ENCODE measurements at regions not wholly inside any gene's neighbourhood (a gene's known extent, or its start where the extent isn't known, plus 50 kb on each side); places are given as distances from the start of the nearest gene placed in this dataset.
"Not testable (repeated sequence)": the region's sequence is repeated elsewhere in the genome, so short reads cannot be mapped to it uniquely, and the experiment has no call there.

DNA sequence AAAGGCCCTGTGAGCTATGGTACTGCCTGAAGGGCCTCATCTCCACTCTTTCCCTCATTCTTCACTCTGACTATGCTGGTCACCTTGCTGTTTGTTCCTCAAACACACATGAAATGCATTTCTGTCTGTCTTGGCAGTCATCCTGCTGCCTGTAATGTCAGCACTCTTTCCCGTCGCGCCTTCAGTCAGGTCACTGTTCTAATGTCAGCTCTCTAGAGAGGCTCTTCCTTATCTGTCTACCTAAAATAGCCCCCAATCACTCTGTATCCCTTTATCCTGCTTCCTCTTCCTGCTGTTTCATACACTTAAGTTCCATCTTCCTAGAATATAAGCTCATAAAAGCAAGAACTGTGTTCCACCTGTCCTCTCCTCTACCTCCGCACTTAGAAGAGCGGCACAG lies 215.5 kb downstream of the ZNF33B start:
- no peak for DNase-seq
- H3K4me1 ChIP-seq: no peaks in the 10 kb centered on the region

DNA sequence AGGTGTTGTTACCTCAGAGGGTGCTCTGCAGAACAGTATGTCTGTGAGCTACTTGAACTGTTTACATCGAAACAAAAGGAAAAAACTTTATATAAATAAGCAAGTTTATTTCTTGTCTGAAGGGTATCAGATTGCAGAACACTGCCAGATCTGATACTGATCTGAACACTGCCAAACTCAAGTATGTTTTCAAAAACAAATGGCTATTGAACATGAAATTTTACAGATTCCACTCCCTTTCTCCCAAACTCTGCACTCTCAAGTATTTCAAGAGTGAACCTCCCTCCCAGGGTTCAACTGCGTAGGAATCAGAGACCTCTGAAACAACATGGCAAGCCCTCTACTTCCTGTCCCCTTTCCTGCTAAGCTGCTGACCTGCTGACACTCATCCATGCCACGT lies 216.6 kb downstream of the ZNF33B start:
- Histone ChIP-seq H3K9me3 (no peaks in the 10 kb centered on the region), H3K27me3 (no peaks in the 10 kb centered on the region), H3K4me1 (no peaks in the 10 kb centered on the region), H3K36me3 (no peaks in the 10 kb centered on the region), H3K4me3 (ENCODE audit: low read depth, low read length) (no peak overlapping the region)
- no peak for DNase-seq
- TF ChIP-seq, protein P1, sequence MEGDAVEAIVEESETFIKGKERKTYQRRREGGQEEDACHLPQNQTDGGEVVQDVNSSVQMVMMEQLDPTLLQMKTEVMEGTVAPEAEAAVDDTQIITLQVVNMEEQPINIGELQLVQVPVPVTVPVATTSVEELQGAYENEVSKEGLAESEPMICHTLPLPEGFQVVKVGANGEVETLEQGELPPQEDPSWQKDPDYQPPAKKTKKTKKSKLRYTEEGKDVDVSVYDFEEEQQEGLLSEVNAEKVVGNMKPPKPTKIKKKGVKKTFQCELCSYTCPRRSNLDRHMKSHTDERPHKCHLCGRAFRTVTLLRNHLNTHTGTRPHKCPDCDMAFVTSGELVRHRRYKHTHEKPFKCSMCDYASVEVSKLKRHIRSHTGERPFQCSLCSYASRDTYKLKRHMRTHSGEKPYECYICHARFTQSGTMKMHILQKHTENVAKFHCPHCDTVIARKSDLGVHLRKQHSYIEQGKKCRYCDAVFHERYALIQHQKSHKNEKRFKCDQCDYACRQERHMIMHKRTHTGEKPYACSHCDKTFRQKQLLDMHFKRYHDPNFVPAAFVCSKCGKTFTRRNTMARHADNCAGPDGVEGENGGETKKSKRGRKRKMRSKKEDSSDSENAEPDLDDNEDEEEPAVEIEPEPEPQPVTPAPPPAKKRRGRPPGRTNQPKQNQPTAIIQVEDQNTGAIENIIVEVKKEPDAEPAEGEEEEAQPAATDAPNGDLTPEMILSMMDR (IDR thresholded peaks at IDR 0.05; ENCODE audit: low read depth, low read length): no peak

More for the DNA sequence above, 215.5 kb downstream of the ZNF33B start:
- H3K9me3 ChIP-seq: no peaks in the 10 kb centered on the region
- H3K4me3 ChIP-seq (ENCODE audit: low read depth, low read length): no peak overlapping the region
- no peaks in the 10 kb centered on the region for H3K36me3 ChIP-seq
- H3K27me3 ChIP-seq: no peaks in the 10 kb centered on the region
- TF ChIP-seq, protein P1 (IDR thresholded peaks at IDR 0.05; ENCODE audit: low read depth, low read length): no peak

DNA sequence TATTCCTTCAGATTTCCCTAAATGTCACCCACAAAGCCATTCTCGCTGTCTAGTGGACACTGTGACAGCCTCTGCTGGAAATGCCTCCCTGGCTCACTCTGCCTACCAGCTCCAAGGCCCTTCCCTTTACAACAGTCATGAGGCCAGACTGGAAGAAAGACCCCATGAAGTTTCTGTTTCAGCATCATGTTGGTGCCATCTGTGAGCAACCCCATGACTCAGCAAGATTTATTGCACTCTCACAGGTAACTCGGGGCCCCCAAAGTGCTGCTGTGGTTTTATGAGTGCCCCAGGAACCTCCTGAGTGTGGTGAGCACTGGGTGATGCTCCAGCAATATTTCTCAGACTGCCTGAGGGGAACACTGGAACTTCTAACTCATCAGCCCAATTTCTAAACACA lies 218.6 kb downstream of the ZNF33B start:
- DNase-seq: no peak
- no peaks in the 10 kb centered on the region for H3K36me3 ChIP-seq
- no peaks in the 10 kb centered on the region for H3K27me3 ChIP-seq
- no peaks in the 10 kb centered on the region for H3K4me1 ChIP-seq
- no peaks in the 10 kb centered on the region for H3K9me3 ChIP-seq
- H3K4me3 ChIP-seq (ENCODE audit: low read depth, low read length): no peak overlapping the region
- TF ChIP-seq, protein P1 (IDR thresholded peaks at IDR 0.05; ENCODE audit: low read depth, low read length): no peak

DNA sequence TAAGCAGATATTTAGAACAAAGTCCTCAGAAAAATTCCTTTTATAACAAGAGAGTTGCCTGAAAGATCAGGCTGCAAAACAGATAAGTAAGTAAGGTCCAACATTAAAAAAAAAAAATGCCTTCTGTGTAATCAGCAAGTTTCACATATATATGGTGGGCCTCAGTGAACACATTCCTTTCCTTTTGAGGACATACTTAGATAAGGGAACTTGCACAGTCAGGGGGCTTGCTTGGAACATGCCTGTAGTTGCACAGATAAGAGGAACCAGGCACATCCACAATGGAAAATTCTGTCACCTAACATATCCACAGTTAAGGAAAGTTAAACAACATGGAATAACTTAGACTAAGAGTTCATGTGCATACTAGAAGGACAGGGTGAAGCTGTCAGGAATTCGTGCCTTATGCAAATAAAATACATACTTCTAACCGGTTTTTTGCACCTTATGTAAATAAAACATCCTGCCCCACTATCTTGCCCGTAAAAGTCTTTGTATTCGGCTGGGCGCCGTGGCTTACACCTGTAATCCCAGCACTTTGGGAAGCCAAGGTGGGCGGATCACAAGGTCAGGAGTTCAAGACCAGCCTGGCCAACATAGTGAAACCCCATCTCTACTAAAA lies 257.3 kb downstream of the ZNF33B start:
- Histone ChIP-seq H3K4me3 (ENCODE audit: low read depth, low read length) (no peak overlapping the region), H3K9me3 (no peaks in the 10 kb centered on the region), H3K4me1 (no peaks in the 10 kb centered on the region), H3K36me3 (no peaks in the 10 kb centered on the region), H3K27me3 (no peaks in the 10 kb centered on the region)
- DNase-seq: no peak
- TF ChIP-seq, protein P1 (IDR thresholded peaks at IDR 0.05; ENCODE audit: low read depth, low read length): no peak

DNA sequence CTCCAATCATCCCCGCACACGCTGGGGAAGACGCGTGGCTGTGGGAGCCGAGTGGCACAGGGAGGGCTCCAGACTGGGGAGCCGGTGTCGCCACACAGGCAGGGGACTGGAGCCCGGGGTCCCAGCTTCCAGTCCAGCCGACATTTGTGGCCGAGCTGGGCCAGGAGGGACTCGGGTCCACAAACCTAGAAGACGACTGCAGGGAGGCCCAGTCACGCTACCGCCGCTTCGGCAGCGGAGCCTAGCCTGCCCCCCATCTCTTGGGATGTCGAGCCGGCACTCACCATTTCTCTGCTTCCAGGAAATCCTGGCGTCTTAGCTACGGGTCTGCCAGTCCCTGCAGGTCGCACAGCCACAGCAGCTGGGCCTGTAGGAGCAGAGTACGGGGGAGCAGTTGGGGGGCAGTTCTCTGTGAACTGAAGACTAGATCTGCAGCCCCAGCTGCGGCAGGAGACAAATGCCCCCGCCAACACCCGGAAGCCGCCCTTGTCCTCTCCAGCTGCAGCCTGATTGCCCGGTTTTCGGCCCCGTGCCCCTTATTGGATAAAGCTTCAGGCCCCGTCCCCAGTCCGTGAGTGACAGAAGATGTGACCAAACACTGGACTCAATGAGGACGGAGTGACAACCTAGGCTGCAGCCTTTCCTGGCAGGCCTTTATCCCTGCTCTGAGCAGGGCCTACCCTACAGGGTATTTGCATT lies 270.7 kb downstream of the ZNF33B start:
- TF ChIP-seq, protein P1 (IDR thresholded peaks at IDR 0.05; ENCODE audit: low read depth, low read length): no peak

DNA sequence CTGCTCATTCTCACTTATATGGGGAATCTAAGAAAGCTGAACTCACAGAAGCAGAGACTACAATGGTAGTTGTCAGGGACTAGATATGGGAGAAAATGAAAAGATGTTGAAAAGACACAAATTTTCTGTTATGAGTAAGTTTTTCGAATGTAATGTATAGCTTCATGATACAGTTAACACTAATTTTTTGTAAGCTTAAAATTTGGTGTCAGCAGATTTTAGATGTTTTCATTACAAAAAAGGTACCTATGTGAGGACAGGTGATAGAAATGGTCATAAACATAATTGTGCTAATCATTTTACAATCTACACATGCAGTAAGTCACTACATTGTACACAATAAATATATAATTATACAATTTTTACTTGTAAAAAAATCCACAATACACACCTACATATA lies 286.6 kb downstream of the ZNF33B start:
- no peak for DNase-seq
- Histone ChIP-seq H3K4me3 (ENCODE audit: low read depth, low read length) (no peak overlapping the region), H3K27me3 (no peaks in the 10 kb centered on the region), H3K9me3 (no peaks in the 10 kb centered on the region), H3K4me1 (no peaks in the 10 kb centered on the region), H3K36me3 (no peaks in the 10 kb centered on the region)
- TF ChIP-seq, protein P1 (IDR thresholded peaks at IDR 0.05; ENCODE audit: low read depth, low read length): no peak

More for the DNA sequence above, 270.7 kb downstream of the ZNF33B start:
- Histone ChIP-seq H3K27me3 (no peaks in the 10 kb centered on the region), H3K36me3 (peaks cover 3% of the 10 kb centered on the region; the same call in 1 of the 2 replicates), H3K4me1 (no peaks in the 10 kb centered on the region), H3K4me3 (ENCODE audit: low read depth, low read length) (peak overlapping the region; percentile 84), H3K9me3 (no peaks in the 10 kb centered on the region)
- peak; percentile 92 for DNase-seq

DNA sequence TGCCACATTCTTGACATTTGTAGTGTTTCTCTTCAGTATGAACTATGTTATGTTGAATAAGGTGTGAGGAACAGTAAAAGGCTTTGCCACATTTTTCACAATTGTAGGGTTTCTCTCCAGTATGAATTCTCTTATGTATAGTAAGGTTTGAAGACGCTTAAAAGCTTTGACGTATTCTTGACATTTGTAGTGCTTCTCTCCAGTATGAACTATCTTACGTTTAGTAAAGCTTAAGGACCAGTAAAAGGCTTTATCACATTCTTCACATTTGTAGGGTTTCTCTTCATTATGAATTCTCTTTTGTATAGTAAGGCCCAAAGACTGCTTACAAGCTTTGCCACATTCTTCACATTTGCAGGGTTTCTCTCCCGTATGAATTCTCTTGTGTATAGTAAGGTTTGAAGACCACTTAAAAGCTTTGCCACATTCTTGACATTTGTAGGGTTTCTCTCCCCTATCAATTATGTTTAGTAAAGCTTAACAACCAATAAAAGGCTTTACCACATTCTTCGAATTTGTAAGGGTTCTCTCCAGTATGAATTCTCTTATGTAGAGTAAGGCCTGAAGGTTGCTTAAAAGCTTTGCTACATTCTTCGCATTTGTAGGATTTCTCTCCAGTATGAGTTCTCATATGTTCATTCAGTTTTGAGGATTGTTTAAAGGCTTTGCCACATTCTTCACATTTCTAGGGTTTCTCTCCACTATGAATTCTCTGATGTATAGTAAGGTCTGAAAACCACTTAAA lies 301.6 kb downstream of the ZNF33B start:
- H3K4me1 ChIP-seq; H3K36me3 ChIP-seq; DNase-seq; H3K27me3 ChIP-seq; H3K9me3 ChIP-seq; H3K4me3 ChIP-seq (ENCODE audit: low read depth, low read length): not testable (repeated sequence)

DNA sequence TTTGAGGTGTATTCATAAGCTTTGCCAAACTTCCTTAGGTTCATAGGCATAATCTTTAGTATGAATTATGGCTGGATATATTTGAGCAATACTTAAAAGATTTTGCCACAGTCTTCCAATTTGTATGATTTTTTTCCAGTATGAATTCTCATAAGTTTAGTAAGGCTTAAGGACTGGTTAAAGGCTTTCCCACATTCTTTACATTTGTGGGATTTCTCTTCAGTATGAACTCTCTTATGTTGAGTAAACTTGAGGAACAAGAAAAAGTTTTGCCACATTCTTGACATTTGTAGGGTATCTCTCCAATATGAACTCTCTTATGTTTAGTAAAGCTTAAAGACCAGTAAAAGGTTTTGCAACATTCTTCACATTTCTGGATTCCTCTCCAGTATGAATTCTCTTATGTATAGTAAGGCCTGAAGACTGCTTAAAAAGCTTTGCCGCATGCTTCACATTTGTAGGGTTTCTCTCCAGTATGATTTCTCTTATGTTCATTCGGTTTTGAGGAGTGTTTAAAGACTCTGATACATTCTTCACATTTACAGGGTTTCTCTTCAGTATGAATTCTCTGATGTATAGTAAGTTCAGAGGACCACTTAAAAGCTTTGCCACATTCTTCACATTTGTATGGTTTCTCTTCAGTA lies 302.6 kb downstream of the ZNF33B start:
- H3K4me1 ChIP-seq; H3K4me3 ChIP-seq (ENCODE audit: low read depth, low read length); DNase-seq; H3K36me3 ChIP-seq; H3K27me3 ChIP-seq; H3K9me3 ChIP-seq: not testable (repeated sequence)
